ENCODE measurements at regions not wholly inside any gene's neighbourhood (a gene's known extent, or its start where the extent isn't known, plus 50 kb on each side); places are given as distances from the start of the nearest gene placed in this dataset.

DNA sequence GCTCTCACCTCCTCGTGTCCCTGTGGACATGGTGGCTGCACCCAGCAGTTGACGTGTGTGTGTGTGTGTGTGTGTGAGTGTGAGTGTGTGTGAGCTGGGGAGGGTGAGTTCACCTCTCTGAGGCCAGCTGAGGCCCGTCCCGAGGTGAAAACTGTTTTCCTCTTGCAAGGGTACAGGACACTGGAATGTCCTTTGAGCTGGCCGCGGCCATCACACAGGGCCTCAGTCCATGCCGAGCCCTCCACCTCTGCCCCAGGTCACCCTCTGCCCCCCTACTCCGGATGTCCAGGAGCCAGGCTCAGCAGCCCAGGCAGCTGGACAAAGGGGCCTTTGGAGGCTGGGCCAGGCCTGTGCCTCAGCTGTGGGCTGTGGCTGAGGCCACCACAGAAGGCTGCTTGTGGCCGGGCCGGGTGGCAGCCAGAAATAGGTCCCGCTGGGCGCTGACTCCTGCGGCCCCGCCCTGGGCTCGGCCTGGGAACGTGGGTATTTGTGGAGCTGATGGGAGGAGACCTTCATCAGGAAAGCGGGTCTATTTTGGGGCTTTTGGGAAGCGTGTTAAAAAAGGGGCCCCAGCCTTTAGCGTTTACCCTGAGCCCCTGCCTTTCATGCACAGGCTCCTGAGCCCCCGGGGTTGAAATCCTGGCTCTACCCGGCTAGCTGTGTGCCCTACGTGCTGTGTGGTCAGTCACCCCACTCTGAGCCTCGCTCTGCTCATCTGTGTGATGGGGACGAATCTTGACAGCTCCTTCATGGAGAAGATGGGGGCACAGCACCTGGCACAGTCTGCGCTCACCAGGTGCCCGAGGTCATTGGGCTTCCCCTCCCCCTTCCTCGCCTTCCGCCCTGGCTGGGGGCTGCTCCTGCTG is 75.1 kb upstream of the IER5L start:
- no peak for DNase-seq

GRCh38 chr9:129250786-129251185 is 72.7 kb upstream of the IER5L start:
- peak; percentile 54 for DNase-seq

DNA sequence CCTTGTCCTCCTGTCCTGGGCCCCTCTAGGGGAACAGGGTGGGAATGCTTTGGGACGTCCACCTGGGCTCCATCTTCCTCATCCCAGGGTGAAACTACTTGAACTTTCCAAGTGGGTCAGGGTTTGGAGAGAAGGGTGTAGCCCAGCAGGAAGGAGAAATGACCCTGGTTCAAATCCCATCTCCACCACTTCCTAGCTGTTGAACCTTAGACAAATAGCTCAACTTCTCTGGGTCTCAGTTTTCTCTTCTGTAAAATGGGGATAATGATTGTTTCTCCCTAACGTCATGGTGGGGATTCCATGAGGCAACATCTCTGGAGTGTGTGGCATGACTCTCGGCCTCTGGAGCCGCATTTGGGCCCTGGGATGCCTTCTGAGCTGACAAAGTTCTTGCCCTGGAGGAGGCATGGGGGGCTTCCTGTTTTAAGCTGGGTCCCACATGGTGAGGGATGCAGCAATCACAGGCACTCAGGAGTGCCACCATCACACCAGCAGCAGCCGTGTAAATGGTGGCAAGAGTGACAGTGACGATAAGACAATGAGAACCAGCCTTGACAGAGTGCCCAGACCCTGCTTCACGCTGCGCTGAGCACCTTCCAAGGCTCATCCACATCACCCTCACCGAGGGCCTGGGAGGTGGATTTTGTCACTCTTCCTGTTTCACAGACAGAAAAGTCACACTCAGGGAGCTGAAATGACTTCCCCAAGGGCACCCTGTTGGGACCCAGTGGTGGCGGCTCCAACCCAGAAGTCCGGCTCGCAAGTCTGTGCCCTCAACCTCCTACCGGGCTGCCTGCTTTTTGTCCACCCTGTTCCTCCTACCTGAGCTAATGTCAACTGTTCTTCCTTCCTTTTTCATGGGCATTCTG is 69.5 kb upstream of the IER5L start:
- no peak for DNase-seq

- peak; percentile 34 for DNase-seq
These were observed 67.2 kb upstream of the IER5L start for GRCh38 chr9:129245276-129245675.

DNA sequence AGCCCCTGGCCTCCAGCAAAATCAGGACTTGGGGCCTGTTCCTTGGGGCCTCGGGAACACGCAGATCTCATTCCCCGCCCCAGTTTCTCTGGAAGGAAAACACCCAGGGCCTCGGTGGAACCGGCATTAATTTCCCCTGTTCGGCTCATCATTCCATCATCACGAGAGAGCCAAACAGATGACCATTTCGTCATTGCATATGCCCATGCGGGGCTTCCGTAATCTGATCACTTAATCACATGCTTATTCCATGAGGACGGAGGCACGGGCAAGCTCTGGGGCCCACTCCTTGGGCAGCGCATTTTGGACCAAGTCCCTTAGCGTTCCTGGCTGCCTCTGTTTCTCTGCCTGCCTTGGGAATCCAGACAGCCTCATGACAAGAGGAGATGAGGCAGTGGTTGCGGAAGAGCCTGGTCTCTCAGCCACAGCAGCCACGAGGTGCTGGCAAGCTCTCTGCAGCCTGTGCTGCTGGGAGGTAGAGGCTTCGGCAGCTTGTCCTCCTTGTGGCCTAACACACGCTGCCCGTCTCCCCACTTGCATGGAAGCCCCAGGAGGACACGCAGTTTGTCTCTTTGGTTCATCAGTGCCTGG is 65.0 kb upstream of the IER5L start:
- DNase-seq: peak; percentile 52

DNA sequence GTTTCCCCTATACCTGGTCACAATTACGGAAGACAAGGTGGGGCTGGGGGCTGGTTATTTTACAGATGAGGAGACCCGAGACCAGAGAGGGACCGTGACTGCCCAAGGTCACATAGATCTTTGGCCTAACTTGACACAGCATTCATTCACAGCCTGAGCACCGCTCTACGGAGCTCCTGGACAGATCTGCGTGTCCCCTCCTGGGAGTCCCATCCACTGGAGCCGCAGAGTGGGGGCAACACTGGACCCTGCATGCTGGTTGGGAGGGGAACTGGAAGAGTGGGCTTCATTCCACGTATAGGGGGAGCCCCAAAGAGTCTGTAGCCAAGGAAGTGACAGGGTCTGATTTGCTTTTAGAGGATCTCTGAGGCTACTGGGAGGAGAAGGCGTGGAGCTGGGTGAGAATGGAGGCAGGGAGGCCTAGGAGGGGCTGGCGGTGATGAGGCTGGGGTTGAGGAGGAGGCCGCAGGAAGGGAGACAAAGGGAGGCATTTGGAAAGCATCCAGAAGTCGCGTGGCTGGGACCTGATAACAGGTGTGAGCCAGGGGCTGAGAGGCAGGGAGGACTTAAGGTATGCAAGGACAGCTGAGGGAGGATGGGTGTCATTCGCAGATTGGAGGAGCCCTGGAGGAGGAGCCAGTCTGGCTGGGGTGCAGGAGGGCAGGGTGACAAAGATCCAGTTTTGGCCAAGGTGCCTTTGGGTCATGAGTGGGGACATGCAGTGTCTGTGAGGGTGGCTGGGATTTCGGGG is 64.3 kb upstream of the IER5L start:
- DNase-seq: no peak

- DNase-seq: no peak
These were observed 63.7 kb upstream of the IER5L start for GRCh38 chr9:129241725-129242124.

DNA sequence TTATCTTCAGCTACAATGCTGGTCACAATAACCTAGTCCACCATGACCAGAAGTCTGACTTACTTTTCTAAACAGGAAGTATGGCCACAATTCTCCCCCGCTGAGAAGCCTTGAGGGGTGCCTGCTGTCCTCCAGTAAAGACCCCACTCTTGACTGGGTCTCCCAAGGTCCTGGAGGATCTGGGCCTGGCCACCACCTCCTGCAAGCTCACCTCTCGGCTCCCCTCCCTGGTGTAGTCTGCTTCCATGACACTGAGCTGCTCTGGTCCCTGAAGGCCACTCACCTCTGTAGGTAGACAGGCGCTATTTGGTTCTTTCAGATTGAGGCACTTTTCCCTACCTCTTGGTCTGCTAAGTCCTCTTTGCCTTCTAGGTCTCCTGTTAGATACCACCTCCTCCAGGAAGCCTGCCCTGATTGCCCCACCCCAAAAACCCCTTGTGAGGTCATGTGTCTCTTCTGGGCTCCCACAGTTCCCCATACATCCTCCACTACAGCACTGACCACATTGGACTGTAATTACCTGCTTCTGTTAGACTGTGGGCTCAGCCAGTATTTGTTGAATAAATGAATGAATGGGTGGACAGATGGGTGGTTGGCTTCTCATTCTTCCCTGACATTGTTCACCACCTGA is 62.6 kb upstream of the IER5L start:
- DNase-seq: no peak

DNA sequence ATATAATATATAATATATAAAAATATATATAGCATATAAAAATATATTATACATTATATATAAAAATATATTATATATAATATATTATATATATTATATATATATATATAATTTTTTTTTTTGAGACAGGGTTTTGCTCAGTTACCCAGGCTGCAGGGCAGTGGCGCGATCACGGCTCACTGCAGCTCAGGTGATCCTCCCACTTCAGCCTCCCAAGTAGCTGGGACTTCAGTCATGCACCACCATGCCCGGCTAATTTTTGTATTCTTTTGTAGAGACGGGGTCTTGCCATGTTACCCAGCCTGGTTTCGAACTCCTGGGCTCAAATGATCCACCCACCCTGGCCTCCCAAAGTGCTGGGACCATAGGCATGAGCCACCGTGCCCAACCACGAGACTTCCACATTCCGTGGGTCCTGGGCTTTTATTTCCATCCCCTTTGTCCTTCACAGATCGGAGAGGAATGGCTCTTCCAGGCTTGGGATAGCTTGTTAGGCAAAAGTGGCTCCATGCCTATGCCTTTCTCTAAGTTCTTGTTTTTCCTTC is 62.0 kb upstream of the IER5L start:
- no peak for DNase-seq

DNA sequence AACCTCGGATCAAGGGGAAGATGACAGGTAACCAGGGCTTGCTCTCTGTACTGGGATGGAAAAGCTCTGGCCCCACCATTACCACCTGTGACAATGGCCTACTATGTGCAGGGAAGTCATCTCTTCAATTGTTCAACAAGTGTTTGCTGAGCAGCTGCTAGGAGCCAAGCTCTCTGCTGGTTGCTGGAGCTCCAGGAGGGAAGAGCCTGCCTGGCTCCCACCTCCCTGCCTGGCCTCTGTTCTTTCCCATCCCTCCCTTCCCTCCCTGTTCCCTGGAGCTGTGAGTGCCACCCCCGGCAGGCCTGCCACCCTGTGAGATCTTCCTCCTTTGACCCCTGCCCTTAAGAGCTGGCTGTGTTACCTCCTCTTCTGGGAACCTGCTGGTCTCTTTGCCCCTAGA is 59.7 kb upstream of the IER5L start:
- no peak for DNase-seq

DNA sequence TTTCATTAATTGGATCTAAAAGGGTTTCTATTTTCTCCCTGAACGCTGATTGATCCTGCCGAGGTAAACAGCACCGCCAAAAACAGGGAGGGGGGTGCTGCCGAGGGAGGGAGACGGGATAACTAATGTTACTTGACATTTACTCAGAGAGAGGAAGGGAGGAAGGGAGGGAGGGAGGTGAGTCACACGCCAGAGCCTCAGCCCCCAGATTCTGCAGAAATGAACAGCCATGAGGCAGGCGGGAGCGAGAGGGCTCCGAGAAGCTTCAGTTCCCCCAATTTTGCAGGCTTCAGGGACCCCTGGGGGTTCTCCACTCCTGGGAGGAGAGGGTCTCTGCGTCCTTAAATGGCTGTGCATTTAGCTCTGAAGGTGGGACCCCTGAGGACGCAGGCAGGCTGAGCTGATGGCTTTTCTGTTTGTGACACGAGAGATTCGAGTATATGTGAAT is 59.1 kb upstream of the IER5L start:
- peak; percentile 66 for DNase-seq

DNA sequence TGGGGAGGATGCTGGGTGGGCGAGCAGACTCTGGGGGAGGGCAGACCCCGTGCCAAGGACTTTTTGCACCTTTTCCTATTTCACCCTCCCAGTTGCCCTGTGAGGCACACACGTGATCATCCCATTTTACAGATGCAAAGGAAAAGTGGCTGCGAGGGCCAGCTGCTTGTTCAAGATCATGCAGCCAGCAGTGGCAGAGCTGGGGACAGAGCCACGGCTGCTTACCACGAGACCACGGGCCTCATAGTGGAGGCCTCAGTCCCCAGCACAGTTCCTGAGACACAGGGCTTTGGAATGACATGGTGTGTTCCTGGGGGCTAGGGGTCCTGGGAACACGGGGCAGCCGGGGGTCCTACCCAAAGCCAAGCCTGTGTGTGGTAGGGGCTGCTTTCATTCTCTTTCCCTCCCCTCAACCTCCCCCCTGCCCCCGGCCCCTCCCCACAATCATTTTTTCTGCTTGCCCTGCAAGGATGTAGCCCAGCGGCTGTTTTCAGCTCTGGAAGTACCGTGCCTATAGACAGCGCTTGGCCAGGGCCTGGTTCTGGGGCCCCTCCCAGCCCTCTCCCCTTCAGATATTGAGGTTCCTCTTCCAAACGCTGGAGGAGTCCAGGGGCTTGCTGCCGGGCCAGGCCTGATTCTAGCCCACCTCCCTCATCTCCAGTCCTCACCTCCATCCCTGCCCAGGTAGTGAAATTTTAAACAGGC is 58.5 kb upstream of the IER5L start:
- no peak for DNase-seq

- no peak for DNase-seq
These were observed 57.9 kb upstream of the IER5L start for GRCh38 chr9:129235931-129236331.

- DNase-seq: no peak
These were observed 57.2 kb upstream of the IER5L start for GRCh38 chr9:129235041-129235930.

DNA sequence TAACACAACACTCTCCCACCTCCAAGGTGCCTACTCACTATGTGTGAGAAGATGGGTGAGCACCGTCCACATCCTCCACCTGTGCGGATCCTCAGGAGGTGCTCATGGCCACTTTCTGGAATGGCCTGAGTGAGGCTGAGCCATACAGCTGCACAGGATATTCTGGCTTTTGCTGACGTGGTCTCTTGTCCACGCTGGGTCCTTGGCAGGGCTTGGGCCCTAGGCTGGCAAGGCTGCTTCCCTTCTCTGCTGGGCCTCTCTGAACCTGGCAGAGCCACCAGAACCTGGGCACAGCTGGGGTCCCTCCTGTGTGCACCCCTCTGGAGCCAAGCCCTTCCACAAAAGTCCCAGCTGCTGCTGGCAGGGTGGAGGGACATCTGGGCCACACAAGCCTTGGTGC is 56.4 kb upstream of the IER5L start:
- DNase-seq: no peak

- DNase-seq: no peak
These were observed 55.0 kb upstream of the IER5L start for GRCh38 chr9:129232839-129233591.

- DNase-seq: no peak
These were observed 53.7 kb upstream of the IER5L start for GRCh38 chr9:129231759-129232158.

- DNase-seq: no peak
These were observed 53.1 kb upstream of the IER5L start for GRCh38 chr9:129231022-129231739.

- no peak for DNase-seq
These were observed 52.2 kb upstream of the IER5L start for GRCh38 chr9:129230302-129230701.
